Activated T-helper 17 cell treated with anti-CD3 and anti-CD28 coated beads, Interleukin-2, amount 50 U/mL, for 72 hours (primary cell): ENCODE measurements at regions not wholly inside any gene's neighbourhood (a gene's known extent, or its start where the extent isn't known, plus 50 kb on each side); places are given as distances from the start of the nearest gene placed in this dataset.
A peak's percentile ranks its signal among the peaks of the same experiment; 100 is the strongest.

ENCODE experiments used
- ATAC-seq: fragments of 150-1000 bp; cut with Tn5 transposase; replicated peaks from 2 replicates; pipeline ENCODE4 v1.10.0; 2021; ENCODE audit warnings: mild to moderate bottlenecking, moderate library complexity
- H3K27ac Mint-ChIP-seq: one replicate; pipeline ENCODE4 v1.8.0; 2022; ENCODE audit warnings: mixed read lengths
- H3K27me3 Mint-ChIP-seq: one replicate; pipeline ENCODE4 v1.8.0; 2022; ENCODE audit warnings: mixed read lengths
- H3K36me3 Mint-ChIP-seq: one replicate; pipeline ENCODE4 v1.8.0; 2022; ENCODE audit warnings: low read depth, mild to moderate bottlenecking, mixed read lengths
- H3K4me1 Mint-ChIP-seq: one replicate; pipeline ENCODE4 v1.8.0; 2022; ENCODE audit warnings: mixed read lengths
- H3K4me3 Mint-ChIP-seq: one replicate; pipeline ENCODE4 v1.8.0; 2022; ENCODE audit warnings: mild to moderate bottlenecking, mixed read lengths
- H3K9me3 Mint-ChIP-seq: one replicate; pipeline ENCODE4 v1.8.0; 2022; ENCODE audit warnings: mixed read lengths

DNA sequence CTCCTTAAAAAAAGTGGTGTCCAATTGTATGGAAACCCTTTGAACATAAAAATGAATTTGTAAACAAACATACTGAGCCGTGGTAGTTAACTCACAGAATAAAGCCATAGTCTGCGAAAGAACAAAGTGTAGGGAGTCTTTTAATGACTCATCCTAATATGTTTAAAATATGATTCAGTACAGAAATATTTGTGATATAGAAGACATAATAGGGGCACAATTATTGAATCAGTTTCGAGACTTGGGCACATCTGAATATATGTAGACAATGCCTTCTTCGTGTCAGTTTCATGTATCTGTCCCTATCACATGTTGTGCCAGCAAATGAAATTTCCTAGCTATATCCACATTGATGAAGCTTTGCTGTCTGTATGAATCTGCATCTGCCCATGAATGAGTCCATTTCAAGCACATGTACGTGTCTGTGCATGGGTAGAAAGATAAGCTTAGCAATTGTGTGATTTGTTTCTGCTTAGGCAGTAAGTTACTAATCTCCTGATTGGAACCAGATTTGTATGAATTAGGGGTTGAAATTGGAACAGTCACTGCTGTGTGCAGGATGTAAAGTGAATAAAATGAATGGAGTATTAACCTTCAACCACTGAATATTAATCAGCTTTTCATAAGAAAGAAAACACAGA lies 112.5 kb upstream of the SOX9 start:
- peaks cover 10% of the 10 kb centered on the region for H3K27me3 Mint-ChIP-seq
- no peaks in the 10 kb centered on the region for H3K9me3 Mint-ChIP-seq

DNA sequence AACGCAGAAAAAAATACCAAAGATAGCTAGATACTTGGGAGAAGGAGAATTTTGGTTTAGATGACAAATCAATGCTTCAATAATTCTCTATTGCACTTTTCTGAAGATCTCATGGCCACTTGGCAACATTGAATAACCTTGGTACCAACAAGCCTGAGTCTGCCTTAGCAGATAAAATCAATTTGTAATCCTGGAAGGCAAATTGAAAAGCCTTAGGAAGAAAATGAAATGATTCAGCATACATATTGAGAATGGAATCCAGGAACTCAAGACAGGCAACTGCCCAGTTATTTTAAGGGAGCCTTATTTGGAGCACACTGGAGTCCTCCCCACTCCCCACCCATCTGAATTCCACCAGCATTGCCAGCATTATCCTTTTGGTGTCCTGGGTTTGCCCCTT lies 109.3 kb upstream of the SOX9 start:
- no peaks in the 10 kb centered on the region for H3K9me3 Mint-ChIP-seq
- peaks cover 4% of the 10 kb centered on the region for H3K4me1 Mint-ChIP-seq
- H3K4me3 Mint-ChIP-seq = no peak overlapping the region
- peaks cover 7% of the 10 kb centered on the region for H3K27me3 Mint-ChIP-seq
- H3K27ac Mint-ChIP-seq = no peak overlapping the region
- ATAC-seq = no peak
- no peaks in the 10 kb centered on the region for H3K36me3 Mint-ChIP-seq

More for the DNA sequence above, 112.5 kb upstream of the SOX9 start:
- Mint-ChIP-seq H3K36me3 (no peaks in the 10 kb centered on the region), H3K4me3 (no peak overlapping the region), H3K4me1 (peaks cover 4% of the 10 kb centered on the region), H3K27ac (no peak overlapping the region)
- no peak for ATAC-seq

DNA sequence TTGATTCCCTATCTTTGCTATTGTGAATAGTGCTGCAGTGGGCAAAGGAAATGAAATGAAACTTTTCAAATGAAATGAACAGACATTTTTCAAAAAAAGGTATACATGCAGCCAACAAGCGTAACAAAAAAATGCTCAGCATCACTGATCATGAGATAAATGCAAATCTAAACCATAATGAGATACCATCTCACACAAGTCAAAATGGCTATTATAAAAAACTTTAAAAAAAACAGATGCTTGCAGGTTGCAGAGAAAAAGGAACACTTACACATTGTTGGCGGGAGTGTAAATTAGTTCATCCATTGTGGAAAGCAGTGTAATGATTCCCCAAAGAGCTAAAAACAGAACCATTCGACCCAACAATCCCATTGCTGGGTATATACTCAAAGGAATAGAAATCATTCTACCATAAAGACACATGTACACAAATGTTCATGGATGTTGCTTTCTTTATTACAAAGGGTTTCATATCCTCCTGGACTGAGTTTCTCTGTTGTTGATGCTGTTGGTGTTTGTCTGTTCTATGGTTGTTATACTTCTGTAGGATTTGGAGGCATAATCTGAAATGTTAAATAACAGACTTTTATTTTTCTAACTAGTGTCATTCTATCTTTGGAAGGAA lies 99.3 kb upstream of the SOX9 start:
- Mint-ChIP-seq H3K27ac (no peak overlapping the region), H3K36me3 (no peaks in the 10 kb centered on the region), H3K9me3 (no peaks in the 10 kb centered on the region), H3K4me3 (no peak overlapping the region), H3K4me1 (no peaks in the 10 kb centered on the region), H3K27me3 (peaks cover 8% of the 10 kb centered on the region)
- ATAC-seq = no peak

DNA sequence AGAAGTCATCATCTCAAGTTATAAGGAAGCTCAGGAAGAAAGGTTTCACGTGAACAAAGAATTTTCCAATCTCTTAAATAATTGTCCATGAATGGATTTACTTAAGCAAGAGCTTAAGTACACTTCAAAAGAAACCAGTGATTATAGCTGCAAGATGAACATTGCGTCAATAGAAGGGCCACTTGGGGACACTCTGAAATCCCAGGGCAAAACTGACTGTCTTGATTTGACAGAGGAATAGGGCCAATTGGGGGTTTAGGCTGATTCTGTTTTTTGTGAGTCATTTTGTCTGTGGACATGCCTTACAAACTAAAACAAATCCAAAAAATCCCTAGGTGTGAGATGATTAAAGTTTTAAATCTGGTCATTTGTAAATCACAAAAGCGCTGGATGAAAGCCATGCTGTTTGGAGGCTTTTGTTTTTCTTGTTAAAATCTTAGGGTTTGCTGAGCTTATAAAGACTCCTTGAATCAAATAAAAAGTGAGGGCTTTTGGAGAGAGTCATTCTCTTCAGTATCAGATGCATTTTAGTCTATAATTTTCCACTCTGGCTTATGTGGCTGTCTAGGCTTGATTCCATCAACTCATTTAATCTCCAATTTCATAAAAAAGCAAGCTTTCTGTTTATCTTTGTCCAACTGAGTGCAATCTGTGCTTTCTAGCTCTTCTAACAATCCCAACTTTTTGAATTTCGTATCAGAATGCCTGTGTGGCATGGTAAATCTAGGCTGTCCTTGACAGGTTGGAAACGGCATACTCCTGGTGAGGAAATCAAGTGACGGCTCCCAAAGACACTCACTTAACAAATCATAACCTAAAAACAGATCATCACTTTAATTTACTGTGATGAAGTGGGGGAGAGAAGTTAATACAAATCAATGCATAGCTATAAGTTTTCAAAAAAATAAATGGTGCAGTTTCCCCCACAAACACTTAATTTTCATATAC lies 98.2 kb upstream of the SOX9 start:
- no peak overlapping the region for H3K27ac Mint-ChIP-seq
- ATAC-seq = no peak
- H3K27me3 Mint-ChIP-seq = peaks cover 8% of the 10 kb centered on the region
- H3K36me3 Mint-ChIP-seq = no peaks in the 10 kb centered on the region
- no peak overlapping the region for H3K4me3 Mint-ChIP-seq
- H3K9me3 Mint-ChIP-seq = no peaks in the 10 kb centered on the region
- no peaks in the 10 kb centered on the region for H3K4me1 Mint-ChIP-seq

DNA sequence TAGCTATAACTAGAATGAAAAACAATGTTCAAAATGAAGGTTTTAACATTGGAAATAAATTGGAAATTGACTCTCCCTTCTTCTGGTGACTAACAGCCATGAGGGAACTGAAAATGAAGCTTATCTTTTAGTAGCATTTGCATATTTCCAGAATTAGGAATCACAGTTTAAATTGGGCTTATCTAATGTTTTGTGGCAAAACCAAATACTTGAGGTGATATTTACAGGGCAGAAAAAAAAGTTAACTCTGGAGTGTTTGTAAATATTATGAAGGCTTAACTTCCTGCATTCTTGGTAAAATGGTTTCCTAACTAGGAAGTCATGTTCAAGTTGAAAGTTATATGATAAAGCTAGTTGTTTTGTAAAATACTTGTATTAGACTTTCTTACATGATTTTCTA lies 96.4 kb upstream of the SOX9 start:
- Mint-ChIP-seq H3K4me1 (no peaks in the 10 kb centered on the region), H3K4me3 (no peak overlapping the region), H3K36me3 (no peaks in the 10 kb centered on the region), H3K27me3 (peaks cover 8% of the 10 kb centered on the region), H3K27ac (no peak overlapping the region), H3K9me3 (no peaks in the 10 kb centered on the region)
- ATAC-seq = no peak

DNA sequence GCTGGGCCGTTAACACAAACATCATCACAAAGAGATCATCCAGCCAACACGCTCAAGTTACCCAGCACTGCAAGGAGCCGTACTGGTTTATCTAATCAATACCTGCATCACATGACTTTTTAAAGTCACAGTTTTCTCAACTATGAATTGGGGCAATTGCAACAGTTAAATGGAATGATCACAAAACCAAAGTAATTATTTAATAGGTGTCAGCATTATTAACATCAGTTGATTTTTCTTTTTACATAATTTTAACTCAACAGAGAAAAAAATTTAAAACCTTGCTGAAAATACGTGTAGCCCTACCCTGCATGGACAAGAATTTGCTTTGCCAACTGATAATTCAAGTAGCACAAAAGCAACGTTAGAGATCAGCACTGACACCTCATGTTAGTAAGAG lies 95.7 kb upstream of the SOX9 start:
- no peaks in the 10 kb centered on the region for H3K36me3 Mint-ChIP-seq
- H3K9me3 Mint-ChIP-seq = no peaks in the 10 kb centered on the region
- H3K4me1 Mint-ChIP-seq = no peaks in the 10 kb centered on the region
- H3K4me3 Mint-ChIP-seq = no peak overlapping the region
- ATAC-seq = no peak
- no peak overlapping the region for H3K27ac Mint-ChIP-seq
- peaks cover 8% of the 10 kb centered on the region for H3K27me3 Mint-ChIP-seq

DNA sequence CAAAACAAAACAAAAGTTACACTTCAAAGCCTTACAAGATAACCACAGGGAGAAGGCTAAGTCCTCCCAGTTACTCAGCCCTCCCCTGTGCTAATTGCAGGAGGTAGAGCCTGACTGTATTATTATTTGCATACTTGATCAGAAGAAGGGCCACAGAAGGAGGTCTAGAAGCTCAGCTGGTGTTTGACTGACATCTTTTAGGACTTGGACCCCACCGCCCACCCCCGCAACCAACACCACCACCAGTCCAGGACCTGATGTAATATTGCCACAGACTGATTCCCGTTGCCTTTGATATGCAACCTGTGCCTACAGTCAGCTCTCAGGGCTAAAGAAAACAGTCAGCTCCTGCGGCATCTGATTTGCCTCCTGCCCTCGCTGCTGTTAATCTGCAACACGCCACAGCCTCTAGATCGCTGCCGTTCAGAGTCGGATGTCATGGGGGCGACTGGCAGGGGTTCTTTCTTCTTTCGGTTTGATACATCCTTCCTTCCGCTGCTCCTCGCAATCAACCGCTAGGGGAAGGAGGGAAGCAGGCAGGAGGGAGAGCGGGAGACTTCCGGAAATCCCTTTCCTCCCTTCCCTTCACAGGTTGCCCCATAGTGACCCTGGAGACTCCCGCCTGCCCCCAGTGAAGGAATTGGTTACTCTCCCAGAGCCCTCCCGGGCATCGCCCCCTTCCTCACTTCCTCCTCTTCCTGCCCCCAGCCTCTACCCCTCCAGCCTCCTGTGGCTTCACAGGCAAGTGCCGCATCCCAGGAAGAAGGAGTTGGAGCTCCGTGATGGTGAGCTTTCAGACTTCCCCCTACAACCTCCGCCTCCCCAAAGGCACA lies 90.5 kb upstream of the SOX9 start:
- peaks cover under 1% of the 10 kb centered on the region for H3K27me3 Mint-ChIP-seq
- no peaks in the 10 kb centered on the region for H3K36me3 Mint-ChIP-seq
- peak; percentile 66 for ATAC-seq
- H3K4me3 Mint-ChIP-seq = peak overlapping the region; percentile 69
- no peaks in the 10 kb centered on the region for H3K4me1 Mint-ChIP-seq
- no peaks in the 10 kb centered on the region for H3K9me3 Mint-ChIP-seq
- no peak overlapping the region for H3K27ac Mint-ChIP-seq

DNA sequence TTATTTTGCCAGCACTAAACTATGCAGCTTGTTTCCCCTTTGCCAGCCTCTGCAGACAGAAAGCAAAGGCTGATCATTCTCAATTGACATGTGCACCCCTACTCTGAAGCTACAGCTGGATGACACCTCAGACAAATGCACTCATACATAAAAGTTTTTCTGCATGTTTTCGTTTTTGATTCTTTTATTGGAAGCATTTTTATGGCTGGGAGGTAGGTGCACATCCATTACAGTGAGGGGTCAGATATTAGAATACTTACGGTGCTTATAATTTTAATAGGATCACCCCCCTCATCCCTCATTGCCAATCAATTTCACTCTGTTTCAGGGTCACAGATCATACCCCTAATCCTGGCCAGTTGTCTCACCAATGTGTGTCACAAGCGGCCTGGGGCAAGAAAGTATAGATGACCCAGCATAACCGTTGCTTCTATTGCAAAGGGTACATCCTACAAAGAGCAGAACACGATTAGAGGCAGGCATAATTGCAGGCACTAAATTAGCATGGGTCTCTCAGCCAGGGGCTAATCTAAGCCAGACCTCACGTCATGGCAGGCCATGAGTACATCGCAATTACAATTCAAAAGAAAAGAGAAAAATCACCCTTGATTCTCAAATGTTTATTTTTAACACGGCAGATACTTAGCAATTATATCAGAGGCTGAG lies 89.5 kb upstream of the SOX9 start:
- no peaks in the 10 kb centered on the region for H3K4me1 Mint-ChIP-seq
- no peak for ATAC-seq
- H3K4me3 Mint-ChIP-seq = peak overlapping the region; percentile 69
- peaks cover 3% of the 10 kb centered on the region for H3K27me3 Mint-ChIP-seq
- H3K27ac Mint-ChIP-seq = no peak overlapping the region
- H3K9me3 Mint-ChIP-seq = no peaks in the 10 kb centered on the region
- no peaks in the 10 kb centered on the region for H3K36me3 Mint-ChIP-seq

DNA sequence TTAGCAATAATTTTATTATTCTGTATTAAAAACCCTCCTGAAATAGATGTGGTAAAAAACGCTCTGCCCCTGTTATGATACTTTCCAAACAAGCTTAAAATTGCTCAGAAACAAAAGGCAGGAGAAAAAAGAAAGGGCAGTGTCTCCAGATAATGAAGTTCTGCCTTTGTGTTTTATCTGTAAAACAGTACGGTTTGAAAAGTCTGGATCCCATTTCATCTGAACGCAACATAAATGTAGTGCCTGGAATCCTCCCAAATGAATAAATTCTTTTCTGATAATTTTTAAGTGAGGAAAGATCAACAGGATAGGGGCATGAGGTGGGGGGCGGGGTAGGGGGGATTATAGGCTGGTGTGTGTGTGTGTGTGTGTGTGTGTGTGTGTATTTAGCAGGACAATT lies 87.5 kb upstream of the SOX9 start:
- no peaks in the 10 kb centered on the region for H3K9me3 Mint-ChIP-seq
- H3K36me3 Mint-ChIP-seq = no peaks in the 10 kb centered on the region
- peaks cover 3% of the 10 kb centered on the region for H3K27me3 Mint-ChIP-seq
- ATAC-seq = no peak
- H3K27ac Mint-ChIP-seq = no peak overlapping the region
- no peak overlapping the region for H3K4me3 Mint-ChIP-seq
- H3K4me1 Mint-ChIP-seq = no peaks in the 10 kb centered on the region

DNA sequence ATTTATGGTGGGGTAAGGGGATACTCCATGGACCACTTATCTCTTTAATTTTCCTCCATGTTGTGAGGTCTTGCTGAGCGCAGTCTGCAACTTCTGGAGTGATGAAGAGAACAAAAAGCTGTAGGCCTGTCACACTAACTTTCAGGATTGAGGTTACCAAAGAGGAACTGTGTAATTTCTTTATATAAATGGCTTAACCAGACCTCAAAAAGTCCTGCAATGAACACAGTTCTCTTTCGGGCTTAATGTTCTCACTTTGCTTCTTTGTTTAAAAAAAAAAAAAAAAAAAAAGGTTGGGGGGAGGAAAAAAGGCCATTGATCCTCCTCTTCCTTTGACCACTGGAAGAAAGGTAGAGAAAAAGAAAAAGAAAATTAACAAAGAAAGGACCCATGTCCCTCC lies 86.8 kb upstream of the SOX9 start:
- Mint-ChIP-seq H3K4me3 (no peak overlapping the region), H3K36me3 (no peaks in the 10 kb centered on the region), H3K4me1 (no peaks in the 10 kb centered on the region), H3K27ac (no peak overlapping the region), H3K9me3 (no peaks in the 10 kb centered on the region), H3K27me3 (peaks cover 3% of the 10 kb centered on the region)
- no peak for ATAC-seq

DNA sequence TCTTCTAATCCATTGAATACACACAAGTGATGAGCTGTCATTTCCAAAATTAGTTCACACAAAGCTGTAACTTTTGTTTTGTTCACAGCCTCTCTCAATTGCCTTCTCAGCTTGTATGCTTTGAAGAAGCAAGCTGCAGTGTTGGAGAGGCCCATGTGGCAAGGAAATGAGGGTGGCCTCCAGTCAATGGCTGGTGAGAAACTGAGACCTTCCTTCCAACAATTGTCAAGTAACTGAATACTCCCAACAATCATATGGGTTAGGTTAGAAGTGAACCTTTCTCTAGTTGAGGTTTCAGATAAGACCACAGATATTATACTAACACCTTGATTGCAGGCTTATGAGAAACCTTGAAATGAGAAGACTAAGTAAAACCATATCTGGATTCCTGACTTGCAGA lies 82.4 kb upstream of the SOX9 start:
- Mint-ChIP-seq H3K27ac (no peak overlapping the region), H3K9me3 (no peaks in the 10 kb centered on the region), H3K27me3 (peaks cover 7% of the 10 kb centered on the region), H3K4me3 (no peak overlapping the region), H3K4me1 (no peaks in the 10 kb centered on the region), H3K36me3 (no peaks in the 10 kb centered on the region)
- no peak for ATAC-seq

DNA sequence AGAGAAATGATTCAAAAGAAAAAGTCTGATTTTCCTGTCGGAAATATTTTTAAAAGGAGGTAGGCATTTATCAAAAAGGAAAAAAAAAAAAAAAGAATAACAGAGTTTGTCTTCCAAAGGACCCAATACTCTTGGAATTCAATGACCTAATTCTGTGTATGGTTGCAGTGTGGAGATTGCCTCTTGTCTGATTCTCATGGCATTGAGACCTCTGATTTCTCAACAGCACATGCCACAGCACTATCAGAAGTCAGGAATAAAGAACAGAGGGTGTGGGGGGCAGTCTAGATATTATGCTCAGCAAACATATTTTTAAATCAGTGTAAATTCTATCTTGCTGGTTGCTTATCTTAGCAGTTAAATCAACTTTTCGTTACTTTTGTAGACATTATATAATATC lies 81.3 kb upstream of the SOX9 start:
- peaks cover 14% of the 10 kb centered on the region for H3K27me3 Mint-ChIP-seq
- no peaks in the 10 kb centered on the region for H3K4me1 Mint-ChIP-seq
- no peaks in the 10 kb centered on the region for H3K9me3 Mint-ChIP-seq
- no peak overlapping the region for H3K27ac Mint-ChIP-seq
- H3K36me3 Mint-ChIP-seq = no peaks in the 10 kb centered on the region
- ATAC-seq = no peak
- H3K4me3 Mint-ChIP-seq = no peak overlapping the region

DNA sequence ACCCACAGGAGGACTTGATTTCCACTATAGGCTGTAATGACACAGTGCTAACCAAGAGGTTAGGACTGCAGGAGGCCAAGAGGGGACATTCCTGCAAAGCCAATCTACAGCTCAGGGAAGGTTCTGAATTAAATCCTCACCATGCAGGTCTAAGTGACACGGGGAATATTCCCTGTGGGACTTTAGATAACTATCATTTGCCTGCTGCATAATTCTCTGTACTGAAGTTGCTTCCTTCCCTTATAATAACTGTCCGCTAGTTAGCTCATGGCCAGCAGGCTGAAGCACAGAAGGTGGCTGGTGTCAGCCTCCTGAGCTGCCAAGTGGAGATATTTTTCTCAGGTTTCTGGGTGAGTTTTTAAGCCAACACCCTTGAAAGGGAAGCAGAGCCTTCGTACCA lies 74.6 kb upstream of the SOX9 start:
- no peak overlapping the region for H3K27ac Mint-ChIP-seq
- H3K27me3 Mint-ChIP-seq = peaks cover 24% of the 10 kb centered on the region
- ATAC-seq = no peak
- H3K4me1 Mint-ChIP-seq = no peaks in the 10 kb centered on the region
- H3K4me3 Mint-ChIP-seq = no peak overlapping the region
- H3K9me3 Mint-ChIP-seq = peaks cover 9% of the 10 kb centered on the region
- H3K36me3 Mint-ChIP-seq = no peaks in the 10 kb centered on the region
